Gastrocnemius medialis (tissue), 4 donors: ENCODE measurements at regions not wholly inside any gene's neighbourhood (a gene's known extent, or its start where the extent isn't known, plus 50 kb on each side); places are given as distances from the start of the nearest gene placed in this dataset.

ENCODE experiments used
- ATAC-seq, 2 donors: fragments of 150-250 bp; one replicate each; pipeline ENCODE4 v1.9.1; 2016
- DNase-seq, 2 donors: peaks; one replicate each; pipeline ENCODE4 v3.0.0-alpha.2; 2019
- H3K27ac ChIP-seq, 4 donors: fragments of 200-600 bp; sonication (generic); 1 replicate in 1 of 4; 2 replicates in 3 of 4; pipeline ENCODE4 v1.5.1; 2016 to 2018; ENCODE audit warnings: mild to moderate bottlenecking in 2 of 4, moderate library complexity in 1 of 4
- H3K27me3 ChIP-seq, 3 donors: fragments of 200-600 bp; sonication (generic) in 2 of 3; 1 replicate in 1 of 3; 2 replicates in 2 of 3; pipeline versions ENCODE4 v1.5.1 to v1.6.0; 2016 to 2019; ENCODE audit warnings: mild to moderate bottlenecking in 1 of 3, moderate library complexity in 1 of 3
- H3K36me3 ChIP-seq, 2 donors: fragments of 200-600 bp; sonication (generic) in 1 of 2; one replicate each; pipeline ENCODE4 v1.5.1; 2017 to 2018
- H3K4me1 ChIP-seq, 2 donors: fragments of 200-600 bp; sonication (generic) in 1 of 2; one replicate each; pipeline ENCODE4 v1.5.1; 2016 to 2017; ENCODE audit warnings: mild to moderate bottlenecking in 2 of 2
- H3K4me3 ChIP-seq, 4 donors: fragments of 200-600 bp; sonication (generic) in 3 of 4; 1 replicate in 1 of 4; 2 replicates in 3 of 4; pipeline ENCODE4 v1.5.1; 2016 to 2019; ENCODE audit warnings: mild to moderate bottlenecking in 2 of 4
- H3K9me3 ChIP-seq, 3 donors: fragments of 200-600 bp; sonication (generic) in 2 of 3; 1 replicate in 1 of 3; 2 replicates in 2 of 3; pipeline ENCODE4 v1.5.1; 2016 to 2019
- POLR2A ChIP-seq, 2 donors: fragments of 450-650 bp; IDR thresholded peaks; one replicate each; pipeline ENCODE4 v1.6.1; 2017; ENCODE audit warnings: antibody characterized with exemption in 2 of 2, mild to moderate bottlenecking in 2 of 2, moderate library complexity in 2 of 2
- in situ Hi-C, 4 donors: fragments of 200-750 bp; cut with MboI; loops; one replicate each; pipeline versions ENCODE4 v1.15.0 to v1.8.0; 2017; ENCODE audit warnings: low sequenced_read_pairs in 4 of 4
- intact Hi-C: fragments of 100-400 bp; cut with DNase I; formaldehyde crosslinking; loops from one replicate; pipeline ENCODE4 v1.15.1; 2023; ENCODE audit warnings: low total_unique reads
- TF ChIP-seq, protein P1 (sequence below), 5 experiments: fragments of 450-650 bp in 3 of 5; fragments of 200-600 bp in 2 of 5; sonication (generic) in 2 of 5; IDR thresholded peaks in 4 of 5; conservative IDR thresholded peaks in 1 of 5; 1 replicate in 4 of 5; 2 replicates in 1 of 5; pipeline ENCODE4 v1.5.1; 2016 to 2019; ENCODE audit warnings: antibody characterized with exemption in 5 of 5, mild to moderate bottlenecking in 3 of 5, moderate library complexity in 3 of 5

DNA sequence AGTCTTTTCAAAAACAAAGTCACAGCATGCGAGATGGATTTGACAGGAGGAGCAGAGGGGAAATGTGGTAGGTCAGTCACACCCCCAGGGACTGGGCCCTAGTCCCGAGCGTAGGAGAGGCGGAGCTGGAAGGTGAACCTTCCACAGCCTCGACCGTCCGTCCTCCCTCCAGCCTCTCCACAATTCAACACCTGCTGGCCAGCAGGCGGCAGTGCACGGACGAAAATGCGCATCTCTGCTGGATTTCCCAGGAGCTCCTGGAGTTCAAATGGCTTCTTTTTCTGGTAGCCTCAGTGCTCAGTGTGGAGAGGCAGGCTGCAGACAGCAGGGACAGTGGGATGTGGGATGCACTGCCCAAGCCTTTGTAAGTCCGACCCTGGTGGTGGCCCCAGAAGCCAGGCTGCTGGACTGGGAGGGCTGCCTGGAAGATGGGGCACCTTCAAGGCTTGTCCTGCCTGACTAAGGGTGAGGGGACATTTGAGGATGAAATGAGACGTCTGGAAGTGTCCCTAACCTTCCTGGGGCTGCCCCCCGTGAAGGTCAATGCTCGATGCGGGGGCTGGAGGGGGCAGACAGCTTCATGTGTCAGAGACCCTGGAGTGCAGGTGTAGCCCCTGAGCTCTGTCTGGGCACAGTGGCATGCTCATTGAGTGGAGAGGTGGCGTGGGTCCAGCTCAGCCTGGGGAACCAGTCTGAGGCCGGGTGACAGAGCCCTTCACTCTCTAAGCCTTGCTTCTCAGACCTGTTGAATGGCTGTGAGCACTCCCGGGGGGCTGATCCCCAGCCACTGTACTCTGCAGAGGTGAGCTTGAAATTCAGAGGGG lies 189.5 kb downstream of the TFCP2L1 start:
- H3K27ac ChIP-seq: no peak overlapping the region
- intact Hi-C loops (loop anchor here (1.0 to 5.0 kb wide), 2 partner anchors 202 to 261 kb away; no protein-coding TSS in a partner anchor), in situ Hi-C loops (loop anchor here in 3 of 4 donors (10.0 to 25.0 kb wide), 3 partner anchors 259 to 758 kb away; partner anchors contain the start of gene INHBB (in 1 of the 3))

DNA sequence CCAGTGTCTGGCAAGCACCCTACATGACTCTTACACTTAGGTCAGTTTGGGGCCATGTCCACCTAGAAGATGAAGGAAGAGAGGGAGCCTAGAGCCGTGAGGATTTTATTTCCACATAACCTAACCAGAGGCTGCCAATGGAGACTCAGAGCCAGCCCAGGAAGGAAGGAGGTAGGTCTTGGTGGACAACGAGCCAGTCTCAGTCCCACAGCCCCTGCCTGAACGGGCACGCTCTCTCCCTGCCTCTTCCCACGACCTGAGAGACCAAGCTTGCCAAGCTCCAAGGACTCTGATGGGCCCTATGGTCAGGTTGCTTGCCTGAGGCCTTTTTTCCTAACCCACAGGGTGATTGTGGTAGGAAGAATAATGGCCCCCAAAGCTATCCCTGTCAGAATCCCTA lies 188.4 kb downstream of the TFCP2L1 start:
- H3K27ac ChIP-seq: no peak overlapping the region
- H3K36me3 ChIP-seq: no peaks in the 10 kb centered on the region
- intact Hi-C loops (loop anchor here (5.0 kb wide), 1 partner anchor 201 kb away; no protein-coding TSS in a partner anchor), in situ Hi-C loops (loop anchor here in 3 of 4 donors (10.0 to 25.0 kb wide), 3 partner anchors 258 to 759 kb away; partner anchors contain the start of gene INHBB (in 1 of the 3))
- H3K27me3 ChIP-seq: no peaks in the 10 kb centered on the region
- no peak overlapping the region for H3K4me3 ChIP-seq
- TF ChIP-seq POLR2A (IDR thresholded peaks at IDR 0.05): no peak
- TF ChIP-seq, protein P1, sequence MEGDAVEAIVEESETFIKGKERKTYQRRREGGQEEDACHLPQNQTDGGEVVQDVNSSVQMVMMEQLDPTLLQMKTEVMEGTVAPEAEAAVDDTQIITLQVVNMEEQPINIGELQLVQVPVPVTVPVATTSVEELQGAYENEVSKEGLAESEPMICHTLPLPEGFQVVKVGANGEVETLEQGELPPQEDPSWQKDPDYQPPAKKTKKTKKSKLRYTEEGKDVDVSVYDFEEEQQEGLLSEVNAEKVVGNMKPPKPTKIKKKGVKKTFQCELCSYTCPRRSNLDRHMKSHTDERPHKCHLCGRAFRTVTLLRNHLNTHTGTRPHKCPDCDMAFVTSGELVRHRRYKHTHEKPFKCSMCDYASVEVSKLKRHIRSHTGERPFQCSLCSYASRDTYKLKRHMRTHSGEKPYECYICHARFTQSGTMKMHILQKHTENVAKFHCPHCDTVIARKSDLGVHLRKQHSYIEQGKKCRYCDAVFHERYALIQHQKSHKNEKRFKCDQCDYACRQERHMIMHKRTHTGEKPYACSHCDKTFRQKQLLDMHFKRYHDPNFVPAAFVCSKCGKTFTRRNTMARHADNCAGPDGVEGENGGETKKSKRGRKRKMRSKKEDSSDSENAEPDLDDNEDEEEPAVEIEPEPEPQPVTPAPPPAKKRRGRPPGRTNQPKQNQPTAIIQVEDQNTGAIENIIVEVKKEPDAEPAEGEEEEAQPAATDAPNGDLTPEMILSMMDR (IDR thresholded peaks at IDR 0.05 in 4 of 5, conservative IDR thresholded peaks at IDR 0.05 in 1 of 5): no peak
- no peak for ATAC-seq
- H3K9me3 ChIP-seq: no peaks in the 10 kb centered on the region
- H3K4me1 ChIP-seq: no peaks in the 10 kb centered on the region
- DNase-seq: no peak

More for the DNA sequence above, 189.5 kb downstream of the TFCP2L1 start:
- TF ChIP-seq, protein P1 (IDR thresholded peaks at IDR 0.05 in 4 of 5, conservative IDR thresholded peaks at IDR 0.05 in 1 of 5): peak; percentile 55 to 65 (median 63)
- no peak for TF ChIP-seq POLR2A (IDR thresholded peaks at IDR 0.05)
- Histone ChIP-seq H3K9me3 (no peaks in the 10 kb centered on the region), H3K36me3 (no peaks in the 10 kb centered on the region), H3K4me1 (no peaks in the 10 kb centered on the region), H3K4me3 (no peak overlapping the region), H3K27me3 (no peaks in the 10 kb centered on the region)
- ATAC-seq (peak; percentile 58 to 75), DNase-seq (peak; percentile 37 to 41)

DNA sequence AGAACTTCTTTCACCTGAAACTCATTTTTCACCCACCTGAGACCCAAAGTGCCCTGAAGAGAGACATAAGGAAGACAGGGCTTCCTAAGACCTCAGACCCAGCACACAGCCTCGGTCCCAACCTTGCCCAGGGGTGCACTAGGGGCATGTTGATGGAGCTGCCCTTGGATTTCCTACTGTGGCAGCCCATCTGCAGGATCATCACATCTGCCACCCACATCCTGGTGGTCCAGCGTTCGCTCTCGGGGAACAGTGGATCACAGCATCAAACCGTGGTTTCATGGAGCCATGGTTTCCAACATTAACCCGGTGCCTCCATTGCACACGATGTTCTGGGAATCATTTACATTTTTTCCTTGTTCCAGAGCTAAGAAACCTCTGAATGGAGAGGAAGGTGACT lies 186.4 kb downstream of the TFCP2L1 start:
- intact Hi-C loops (loop anchor here (5.0 kb wide), 1 partner anchor 199 kb away; no protein-coding TSS in a partner anchor), in situ Hi-C loops (loop anchor here in 3 of 4 donors (10.0 to 25.0 kb wide), 3 partner anchors 256 to 761 kb away; partner anchors contain the start of gene INHBB (in 1 of the 3))
- Histone ChIP-seq H3K27me3 (no peaks in the 10 kb centered on the region), H3K4me3 (no peak overlapping the region), H3K27ac (no peak overlapping the region), H3K36me3 (no peaks in the 10 kb centered on the region), H3K9me3 (no peaks in the 10 kb centered on the region), H3K4me1 (no peaks in the 10 kb centered on the region)
- ATAC-seq: no peak
- DNase-seq: no peak
- TF ChIP-seq, protein P1 (IDR thresholded peaks at IDR 0.05 in 4 of 5, conservative IDR thresholded peaks at IDR 0.05 in 1 of 5): no peak
- no peak for TF ChIP-seq POLR2A (IDR thresholded peaks at IDR 0.05)

DNA sequence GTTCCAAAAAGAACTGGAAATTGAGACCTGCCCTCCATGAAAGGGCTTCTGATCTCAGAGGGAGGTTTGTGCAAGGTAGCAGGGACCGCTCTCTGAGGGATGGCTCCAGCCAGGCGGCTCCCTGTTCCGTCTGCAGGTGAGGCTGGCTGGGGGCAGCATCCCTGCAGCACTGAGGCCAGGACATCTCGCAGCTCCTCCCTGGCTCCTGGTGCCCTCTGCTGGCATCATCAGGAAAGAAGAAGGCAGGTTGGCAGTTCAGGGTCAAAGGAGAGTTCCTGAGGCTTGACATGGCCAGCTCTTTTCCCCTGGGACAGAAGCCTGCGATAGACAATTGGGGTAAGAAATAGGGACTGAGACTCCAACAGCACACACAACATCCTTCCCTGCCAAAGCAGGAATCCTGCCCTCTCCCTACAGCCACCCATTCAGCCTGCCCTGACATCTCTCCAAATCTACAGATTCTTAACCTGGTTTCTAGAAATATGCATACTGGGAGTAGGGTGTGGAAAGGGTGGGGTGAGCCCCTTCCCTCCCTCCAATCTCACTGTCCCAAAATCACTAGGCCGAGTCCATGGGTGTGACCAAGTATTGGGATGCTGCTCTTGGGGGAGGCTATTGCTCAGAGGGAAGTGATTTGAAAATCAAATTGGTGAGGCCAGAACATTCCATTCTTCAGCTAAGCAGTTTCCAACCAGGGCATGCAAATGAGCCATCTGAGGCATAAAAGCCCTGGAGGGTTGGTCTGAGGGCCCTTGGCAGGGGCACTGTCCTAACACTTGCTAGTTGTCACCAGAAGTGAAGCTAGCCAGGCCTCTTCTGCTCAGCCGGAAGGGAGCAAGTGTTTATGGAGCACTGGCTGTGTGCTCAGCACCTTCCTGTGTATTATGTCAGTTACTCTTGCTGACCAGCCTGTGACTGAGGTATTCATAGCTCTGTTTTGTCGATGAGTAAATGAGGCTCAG lies 185.4 kb downstream of the TFCP2L1 start:
- in situ Hi-C loops (loop anchor here (10.0 to 25.0 kb wide), 4 partner anchors 213 to 762 kb away; partner anchors contain the start of gene INHBB (in 1 of the 4)), intact Hi-C loops (loop anchor here (5.0 kb wide), 1 partner anchor 198 kb away; no protein-coding TSS in a partner anchor)
- TF ChIP-seq, protein P1 (IDR thresholded peaks at IDR 0.05 in 4 of 5, conservative IDR thresholded peaks at IDR 0.05 in 1 of 5): no peak
- TF ChIP-seq POLR2A (IDR thresholded peaks at IDR 0.05): no peak
- no peak for DNase-seq
- H3K4me1 ChIP-seq: no peaks in the 10 kb centered on the region
- H3K27ac ChIP-seq: no peak overlapping the region
- ATAC-seq: no peak
- H3K36me3 ChIP-seq: no peaks in the 10 kb centered on the region
- no peak overlapping the region for H3K4me3 ChIP-seq
- no peaks in the 10 kb centered on the region for H3K9me3 ChIP-seq
- H3K27me3 ChIP-seq: no peaks in the 10 kb centered on the region
